GM19043 (cell line): ENCODE measurements at regions not wholly inside any gene's neighbourhood (a gene's known extent, or its start where the extent isn't known, plus 50 kb on each side); places are given as distances from the start of the nearest gene placed in this dataset.
A peak's percentile ranks its signal among the peaks of the same experiment; 100 is the strongest.

ENCODE experiments used
- ATAC-seq: cut with Tn5 transposase; IDR thresholded peaks from one replicate; pipeline ENCODE4 v1.9.1; 2021; ENCODE audit warnings: low read depth; ENCODE audit not compliant: unreplicated experiment

- no peak for ATAC-seq
Observed at GRCh38 chr6:133688705-133689492, 200.0 kb upstream of the TCF21 start.

DNA sequence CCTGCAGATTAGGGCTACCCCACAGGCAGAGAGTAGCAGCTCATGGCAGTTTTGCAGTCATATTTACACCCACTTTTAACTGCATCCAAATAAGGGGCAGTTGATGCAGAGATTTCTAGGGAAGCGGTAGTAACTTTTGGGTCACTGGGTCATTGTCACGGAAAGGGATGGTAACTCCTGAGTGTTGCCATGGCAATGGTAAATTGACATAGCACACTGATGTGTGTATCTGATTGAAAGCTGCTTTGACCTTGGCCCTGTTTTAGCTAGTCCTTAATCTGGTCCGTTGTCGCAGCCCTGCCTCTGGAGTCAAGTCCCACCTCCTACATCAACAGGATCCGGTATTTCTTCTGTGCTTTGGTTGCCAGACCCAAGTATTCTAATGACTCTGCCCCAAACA lies 199.1 kb upstream of the TCF21 start:
- ATAC-seq, result no peak

DNA sequence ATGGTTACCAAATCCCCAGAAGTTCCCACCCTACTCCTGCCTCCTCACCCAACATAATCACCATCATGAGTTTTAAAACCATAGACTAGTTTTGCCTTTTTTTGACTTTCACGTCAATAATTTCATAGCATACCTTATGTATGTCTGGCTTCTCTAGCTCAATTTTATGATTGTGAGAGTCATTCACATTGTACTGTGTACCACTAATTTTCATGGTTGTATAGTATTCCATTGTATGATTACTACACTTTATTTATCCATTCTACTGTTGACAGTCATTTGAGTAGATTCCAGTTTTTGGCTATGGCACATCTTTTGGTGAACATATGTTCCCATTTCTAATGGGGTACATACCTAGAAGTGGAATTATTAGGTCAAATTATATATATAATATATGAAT lies 195.3 kb upstream of the TCF21 start:
- ATAC-seq, result no peak

DNA sequence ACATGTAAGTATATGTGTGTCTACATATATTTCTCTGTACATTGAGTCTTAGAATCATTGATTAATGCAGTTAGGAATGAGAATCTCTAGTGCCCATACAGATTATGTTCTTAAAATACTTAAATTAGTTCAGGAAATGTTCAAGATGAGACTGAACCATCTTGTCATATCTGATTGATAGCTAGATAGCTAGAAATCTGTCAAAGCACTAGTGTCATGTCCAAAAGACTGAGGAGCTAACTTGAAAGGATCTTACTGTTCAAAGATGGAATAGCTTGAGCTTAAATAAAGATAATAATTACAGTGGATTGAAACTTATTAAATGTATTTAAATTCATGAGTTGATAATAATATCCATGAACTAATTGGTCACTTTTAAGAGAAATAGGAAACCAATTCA lies 191.7 kb upstream of the TCF21 start:
- ATAC-seq, result no peak

GRCh38 chr6:133697666-133698065 lies 191.2 kb upstream of the TCF21 start:
- ATAC-seq, result no peak

- no peak for ATAC-seq
Observed at GRCh38 chr6:133698272-133698671, 190.6 kb upstream of the TCF21 start.

GRCh38 chr6:133699741-133700385 lies 189.1 kb upstream of the TCF21 start:
- no peak for ATAC-seq

DNA sequence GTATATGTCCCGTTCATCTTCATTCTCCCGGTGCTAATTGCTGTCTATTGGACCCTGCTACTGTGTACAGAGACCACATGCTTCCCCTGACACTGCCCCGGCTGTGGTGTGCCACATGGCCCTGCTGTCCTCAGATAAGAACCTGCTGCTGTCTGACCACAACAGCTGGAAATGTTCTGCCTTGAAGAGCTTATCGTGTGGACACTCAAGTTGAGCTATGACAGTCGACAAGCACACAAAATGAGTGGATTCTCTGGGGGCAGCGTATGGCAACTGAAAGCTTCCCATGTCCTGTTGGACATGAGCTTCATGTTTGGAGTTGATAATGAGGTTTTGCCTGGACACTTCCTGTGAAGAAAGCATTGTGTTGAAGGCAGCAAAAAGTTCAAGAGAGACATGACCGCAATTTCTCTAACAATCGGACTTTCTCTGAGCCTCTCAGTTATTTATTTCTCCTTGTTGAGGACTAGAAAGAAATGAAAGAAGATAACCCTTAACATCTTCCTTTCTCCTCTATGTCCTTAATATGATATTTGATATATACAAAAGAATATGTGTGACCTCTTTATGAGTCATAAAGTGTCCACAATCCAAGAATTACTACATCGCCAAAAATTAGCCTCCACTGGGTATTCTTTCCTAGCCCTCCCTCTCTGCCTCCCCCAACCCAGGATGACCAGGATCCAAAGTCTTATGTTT lies 187.1 kb upstream of the TCF21 start:
- no peak for ATAC-seq

GRCh38 chr6:133704371-133704770 lies 184.5 kb upstream of the TCF21 start:
- no peak for ATAC-seq

DNA sequence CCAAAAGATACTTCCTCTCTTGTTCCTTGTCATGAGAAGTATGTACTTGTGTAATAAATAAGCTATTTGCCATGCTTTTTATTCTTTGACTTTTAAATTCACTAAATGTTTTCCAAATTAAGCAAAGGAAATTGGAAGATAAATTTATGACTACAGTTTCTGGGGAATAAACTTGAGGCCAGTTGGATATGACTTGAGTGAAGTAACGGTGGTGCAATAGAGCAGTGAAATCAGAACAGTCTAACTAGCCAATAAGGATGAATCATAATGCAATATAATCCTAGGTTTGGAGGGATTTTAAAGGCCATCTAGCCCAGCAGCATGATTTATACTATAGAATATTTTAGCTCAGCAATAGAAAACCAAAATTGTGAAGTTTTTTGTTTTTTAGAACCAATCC lies 183.8 kb upstream of the TCF21 start:
- no peak for ATAC-seq

DNA sequence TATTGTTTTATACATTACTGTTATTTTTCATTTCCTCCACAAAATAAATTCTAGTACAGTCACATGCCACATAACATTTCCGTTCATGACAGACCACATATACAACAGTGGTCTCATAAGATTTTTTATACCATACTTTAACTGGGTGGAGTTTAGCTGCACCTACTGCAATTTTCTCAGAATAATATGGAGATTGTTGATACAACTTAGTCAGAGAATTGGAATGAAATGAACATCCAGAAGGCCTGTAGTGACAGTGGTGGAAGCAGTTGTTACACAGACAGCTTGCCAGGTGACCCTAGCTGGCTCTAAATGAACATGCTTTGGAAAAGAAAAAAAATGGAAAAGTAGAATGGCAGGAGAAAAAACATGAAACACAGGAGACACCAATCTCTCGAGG lies 183.2 kb upstream of the TCF21 start:
- ATAC-seq, result no peak

GRCh38 chr6:133707456-133707855 lies 181.5 kb upstream of the TCF21 start:
- ATAC-seq, result peak; percentile 55

DNA sequence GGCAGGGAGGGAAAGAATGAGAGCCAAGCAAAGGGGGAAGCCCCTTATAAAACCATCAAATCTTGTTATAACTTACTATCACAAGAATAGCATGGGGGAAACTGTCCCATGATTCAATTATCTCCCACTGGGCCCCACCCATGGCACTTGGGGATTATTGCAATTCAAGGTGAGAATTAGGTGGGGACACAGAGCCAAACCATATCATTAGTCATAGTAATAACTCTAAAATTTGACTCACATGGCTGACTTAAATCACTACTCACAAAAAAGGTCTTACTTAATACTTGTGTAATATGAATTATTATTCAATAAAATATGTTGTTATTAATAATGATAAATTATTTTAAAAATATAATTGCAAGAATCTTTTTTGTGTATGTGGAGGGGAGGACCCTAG lies 178.1 kb upstream of the TCF21 start:
- ATAC-seq, result no peak

- ATAC-seq, result no peak
Observed at GRCh38 chr6:133715270-133715669, 173.6 kb upstream of the TCF21 start.

DNA sequence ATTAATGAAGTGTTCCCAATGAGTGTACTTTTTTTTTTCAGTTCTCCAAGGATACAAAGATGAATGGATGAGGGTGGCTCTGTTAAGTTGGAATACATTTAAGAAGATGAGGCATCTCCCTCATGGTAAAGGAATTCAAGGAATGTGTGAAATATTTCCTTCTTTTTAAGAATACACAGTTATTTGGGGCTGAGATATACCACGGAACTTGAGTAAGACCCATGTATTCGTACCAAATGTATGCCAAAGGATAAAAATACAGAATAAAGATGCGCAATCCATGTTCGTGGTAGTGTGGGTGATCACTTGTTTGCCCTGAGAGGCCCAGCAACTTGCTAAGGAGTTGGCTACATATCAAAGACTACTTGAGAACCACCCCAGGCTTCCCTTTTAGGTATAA lies 164.2 kb upstream of the TCF21 start:
- ATAC-seq, result no peak

DNA sequence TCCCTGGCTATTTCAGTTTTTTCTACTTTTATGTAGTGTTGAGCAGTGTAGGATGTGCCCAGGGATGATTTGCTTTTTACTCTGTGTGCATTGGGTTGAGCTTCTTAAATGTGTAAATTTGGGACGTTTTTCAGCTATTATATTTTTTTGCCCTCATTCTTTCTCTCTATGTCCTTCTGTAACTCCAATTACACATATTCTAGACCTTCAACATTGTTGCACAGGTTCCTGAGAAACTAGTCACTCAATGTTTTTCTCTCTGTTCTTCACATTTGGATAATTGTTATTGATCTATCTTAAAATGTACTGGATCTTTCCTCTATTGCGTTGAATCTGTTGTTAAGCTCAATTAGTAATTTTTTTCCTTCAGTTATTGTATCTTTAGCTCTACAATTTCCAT lies 162.7 kb upstream of the TCF21 start:
- ATAC-seq, result no peak

- ATAC-seq, result no peak
Observed at GRCh38 chr6:133730881-133731280, 158.0 kb upstream of the TCF21 start.

DNA sequence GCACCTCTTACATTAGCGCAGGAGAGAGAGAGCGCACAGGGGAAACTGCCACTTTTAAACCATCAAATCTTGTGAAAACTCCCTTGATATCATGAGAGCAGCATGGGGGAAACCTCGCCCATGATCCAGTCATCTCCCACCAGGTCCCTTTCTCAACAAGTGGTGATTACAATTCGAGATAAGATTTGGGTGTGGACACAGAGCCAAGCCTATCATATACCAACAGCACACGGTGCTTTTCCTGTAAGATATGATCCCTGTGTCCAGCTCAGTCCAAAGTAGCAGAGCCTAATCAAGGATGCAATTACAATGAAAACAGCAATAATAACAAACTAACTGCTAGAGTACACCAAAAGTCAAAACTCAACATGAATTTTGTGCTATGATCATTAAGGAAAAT lies 148.7 kb upstream of the TCF21 start:
- no peak for ATAC-seq

DNA sequence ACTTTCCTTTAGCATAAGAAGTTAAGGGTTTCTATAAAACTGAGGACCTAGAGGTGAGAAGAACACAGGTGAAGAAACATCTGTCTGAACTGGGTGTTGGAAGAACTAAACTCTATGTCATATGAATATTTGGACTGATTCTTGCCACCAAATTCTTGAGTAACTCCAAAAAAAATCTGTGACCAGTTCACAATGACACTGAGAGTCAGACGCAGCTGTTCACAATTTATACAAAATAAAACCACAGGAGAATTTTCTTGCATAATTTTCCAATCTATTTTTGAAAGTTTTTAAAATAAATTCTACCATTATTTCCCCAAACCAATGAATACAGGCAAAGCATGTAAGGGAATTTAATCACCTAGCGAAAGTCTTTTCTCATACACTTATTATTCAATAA lies 148.1 kb upstream of the TCF21 start:
- ATAC-seq, result no peak

GRCh38 chr6:133741375-133741861 lies 147.5 kb upstream of the TCF21 start:
- no peak for ATAC-seq

GRCh38 chr6:133743621-133744020 lies 145.3 kb upstream of the TCF21 start:
- no peak for ATAC-seq

DNA sequence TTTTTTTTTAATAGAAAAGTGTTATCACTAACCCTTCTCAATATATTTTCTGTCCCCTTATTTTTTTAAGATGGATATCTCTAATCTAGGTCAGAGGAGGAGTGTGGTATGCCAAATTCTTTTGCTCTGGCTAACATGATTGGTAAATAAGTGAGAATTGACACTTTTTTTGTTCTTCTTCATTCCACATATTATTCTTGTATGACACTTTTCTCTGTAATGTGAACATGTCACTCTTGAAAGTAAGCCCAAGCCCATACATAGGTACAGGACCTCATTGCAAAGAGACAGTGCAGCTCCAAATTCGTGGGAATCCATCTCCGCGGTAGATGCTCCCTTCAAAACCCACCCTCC lies 142.5 kb upstream of the TCF21 start:
- no peak for ATAC-seq
